ENCODE measurements at regions not wholly inside any gene's neighbourhood (a gene's known extent, or its start where the extent isn't known, plus 50 kb on each side); places are given as distances from the start of the nearest gene placed in this dataset.
"Not testable (repeated sequence)": the region's sequence is repeated elsewhere in the genome, so short reads cannot be mapped to it uniquely, and the experiment has no call there.

- DNase-seq (ENCODE audit: low read depth) = no peak
Measured at GRCh38 chr5:82956600-82956999, 120.6 kb downstream of the TMEM167A start.

GRCh38 chr5:82952326-82952725, 124.9 kb downstream of the TMEM167A start:
- peak; percentile 24 for DNase-seq (ENCODE audit: low read depth)

- not testable (repeated sequence) for DNase-seq (ENCODE audit: low read depth)
Measured at GRCh38 chr5:82944267-82944666, 132.9 kb downstream of the TMEM167A start.

- DNase-seq (ENCODE audit: low read depth) = no peak
Measured at GRCh38 chr5:82942083-82942881, 134.9 kb downstream of the TMEM167A start.

- peak; percentile 74 for DNase-seq (ENCODE audit: low read depth)
Measured at GRCh38 chr5:82938901-82939725, 138.1 kb downstream of the TMEM167A start.

GRCh38 chr5:82932473-82933220, 144.5 kb downstream of the TMEM167A start:
- not testable (repeated sequence) for DNase-seq (ENCODE audit: low read depth)

GRCh38 chr5:82931110-82931509, 146.1 kb downstream of the TMEM167A start:
- DNase-seq (ENCODE audit: low read depth) = peak; percentile 44

GRCh38 chr5:82925061-82925411, 152.2 kb downstream of the TMEM167A start:
- peak; percentile 43 for DNase-seq (ENCODE audit: low read depth)

GRCh38 chr5:82924226-82925060, 152.8 kb downstream of the TMEM167A start:
- peak; percentile 42 for DNase-seq (ENCODE audit: low read depth)

GRCh38 chr5:82922086-82922734, 155.0 kb downstream of the TMEM167A start:
- no peak for DNase-seq (ENCODE audit: low read depth)

- DNase-seq (ENCODE audit: low read depth) = peak; percentile 8
Measured at GRCh38 chr5:82918311-82919031, 158.7 kb downstream of the TMEM167A start.

- no peak for DNase-seq (ENCODE audit: low read depth)
Measured at GRCh38 chr5:82917584-82917983, 159.6 kb downstream of the TMEM167A start.

GRCh38 chr5:82913971-82914370, 163.2 kb downstream of the TMEM167A start:
- no peak for DNase-seq (ENCODE audit: low read depth)

GRCh38 chr5:82912462-82912861, 164.7 kb downstream of the TMEM167A start:
- DNase-seq (ENCODE audit: low read depth) = no peak

- no peak for DNase-seq (ENCODE audit: low read depth)
Measured at GRCh38 chr5:82911910-82912309, 165.3 kb downstream of the TMEM167A start.

GRCh38 chr5:82910905-82911304, 166.3 kb downstream of the TMEM167A start:
- no peak for DNase-seq (ENCODE audit: low read depth)

- no peak for DNase-seq (ENCODE audit: low read depth)
Measured at GRCh38 chr5:82910491-82910890, 166.7 kb downstream of the TMEM167A start.

- no peak for DNase-seq (ENCODE audit: low read depth)
Measured at GRCh38 chr5:82909771-82910170, 167.4 kb downstream of the TMEM167A start.

GRCh38 chr5:82905986-82906385, 171.2 kb downstream of the TMEM167A start:
- no peak for DNase-seq (ENCODE audit: low read depth)

- no peak for DNase-seq (ENCODE audit: low read depth)
Measured at GRCh38 chr5:82901281-82901888, 175.8 kb downstream of the TMEM167A start.

Measured in fibroblast of gingiva (primary cell).